ENCODE measurements at regions not wholly inside any gene's neighbourhood (a gene's known extent, or its start where the extent isn't known, plus 50 kb on each side); places are given as distances from the start of the nearest gene placed in this dataset.

DNA sequence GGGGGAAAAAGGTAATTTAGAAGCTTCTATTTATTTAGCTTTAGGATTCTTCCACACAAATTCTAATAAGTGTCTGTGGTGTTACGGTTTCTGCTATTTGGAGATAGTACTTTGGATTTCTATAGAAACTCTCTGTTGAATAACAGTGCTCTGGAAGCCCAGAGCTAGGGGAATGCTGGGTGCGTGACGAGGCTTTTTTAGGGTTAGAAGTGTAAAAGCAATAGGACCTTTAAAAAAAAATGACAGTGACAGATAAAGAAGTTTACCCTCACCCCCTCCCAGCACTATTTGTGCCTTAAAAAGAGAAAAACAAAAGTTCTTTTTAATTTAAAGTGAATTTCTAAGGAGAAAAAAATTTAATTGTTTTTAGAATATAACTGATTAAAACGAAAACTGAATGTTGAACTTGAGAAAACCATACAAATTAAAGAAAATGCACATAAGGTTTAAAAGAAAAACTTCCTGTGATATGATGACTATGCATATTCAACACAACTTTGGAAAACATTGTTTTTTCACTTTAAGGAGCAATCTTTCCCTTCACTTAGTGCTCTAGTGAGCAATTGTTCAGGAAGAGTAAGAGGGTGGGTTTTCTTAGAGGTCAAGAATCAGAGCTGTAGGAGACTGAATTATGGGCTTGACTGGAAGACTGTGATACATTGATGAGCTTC lies 89.6 kb upstream of the RIPOR2 start:
- TF ChIP-seq, protein P1, sequence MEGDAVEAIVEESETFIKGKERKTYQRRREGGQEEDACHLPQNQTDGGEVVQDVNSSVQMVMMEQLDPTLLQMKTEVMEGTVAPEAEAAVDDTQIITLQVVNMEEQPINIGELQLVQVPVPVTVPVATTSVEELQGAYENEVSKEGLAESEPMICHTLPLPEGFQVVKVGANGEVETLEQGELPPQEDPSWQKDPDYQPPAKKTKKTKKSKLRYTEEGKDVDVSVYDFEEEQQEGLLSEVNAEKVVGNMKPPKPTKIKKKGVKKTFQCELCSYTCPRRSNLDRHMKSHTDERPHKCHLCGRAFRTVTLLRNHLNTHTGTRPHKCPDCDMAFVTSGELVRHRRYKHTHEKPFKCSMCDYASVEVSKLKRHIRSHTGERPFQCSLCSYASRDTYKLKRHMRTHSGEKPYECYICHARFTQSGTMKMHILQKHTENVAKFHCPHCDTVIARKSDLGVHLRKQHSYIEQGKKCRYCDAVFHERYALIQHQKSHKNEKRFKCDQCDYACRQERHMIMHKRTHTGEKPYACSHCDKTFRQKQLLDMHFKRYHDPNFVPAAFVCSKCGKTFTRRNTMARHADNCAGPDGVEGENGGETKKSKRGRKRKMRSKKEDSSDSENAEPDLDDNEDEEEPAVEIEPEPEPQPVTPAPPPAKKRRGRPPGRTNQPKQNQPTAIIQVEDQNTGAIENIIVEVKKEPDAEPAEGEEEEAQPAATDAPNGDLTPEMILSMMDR (IDR thresholded peaks at IDR 0.05; ENCODE audit: poor library complexity): no peak
- no peak for TF ChIP-seq EZH2phosphoT487 (IDR thresholded peaks at IDR 0.05; ENCODE audit: low read depth, severe bottlenecking, unreplicated experiment)
- TF ChIP-seq EZH2 (IDR thresholded peaks at IDR 0.05; ENCODE audit: borderline replicate concordance): no peak

DNA sequence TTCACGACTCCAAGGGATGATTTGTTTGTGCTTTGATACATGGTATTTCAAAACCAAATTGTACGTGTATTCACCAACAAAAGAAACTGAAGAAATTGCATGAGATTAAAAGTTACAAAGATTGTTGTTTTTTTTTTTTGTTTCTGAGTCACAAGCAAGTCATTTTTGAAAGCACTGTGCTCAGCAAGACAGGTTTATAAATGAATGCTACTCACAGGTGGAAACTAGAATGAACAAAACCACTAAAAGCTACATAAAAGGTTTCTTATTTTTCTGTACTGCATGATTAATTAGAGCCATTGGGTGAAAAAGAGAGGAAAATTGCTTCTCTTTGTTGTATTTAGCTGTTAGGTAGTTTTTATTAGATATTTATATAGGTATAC lies 90.2 kb upstream of the RIPOR2 start:
- Histone ChIP-seq H3K36me3 (replicated peaks; ENCODE audit: insufficient read depth, low read depth) (no peaks in the 10 kb centered on the region), H3K4me3 (no peak overlapping the region), H3K27me3 (no peaks in the 10 kb centered on the region), H2AFZ (no peak overlapping the region), H4K20me1 (ENCODE audit: insufficient read depth, poor library complexity, severe bottlenecking) (no peaks in the 10 kb centered on the region), H3K9me3 (ENCODE audit: low read depth) (no peaks in the 10 kb centered on the region), H3K4me1 (ENCODE audit: insufficient read depth) (no peaks in the 10 kb centered on the region), H3K79me2 (no peaks in the 10 kb centered on the region), H3K4me2 (no peak overlapping the region), H3K9me2 (replicated peaks; ENCODE audit: insufficient read depth) (no peaks in the 10 kb centered on the region), H3K27ac (no peak overlapping the region)
- 84% methylated on average over 2 of the region's 2 CpGs for WGBS (ENCODE audit: low lambda C conversion rate, missing lambda C conversion rate)
- no peak for DNase-seq (ENCODE audit: low spot score)
- no peak for TF ChIP-seq EZH2 (IDR thresholded peaks at IDR 0.05; ENCODE audit: borderline replicate concordance)
- TF ChIP-seq, protein P1 (IDR thresholded peaks at IDR 0.05; ENCODE audit: poor library complexity): no peak
- TF ChIP-seq EZH2phosphoT487 (IDR thresholded peaks at IDR 0.05; ENCODE audit: low read depth, severe bottlenecking, unreplicated experiment): no peak

More for the DNA sequence above, 89.6 kb upstream of the RIPOR2 start:
- Histone ChIP-seq H4K20me1 (ENCODE audit: insufficient read depth, poor library complexity, severe bottlenecking) (no peaks in the 10 kb centered on the region), H3K4me2 (no peak overlapping the region), H3K4me1 (ENCODE audit: insufficient read depth) (no peaks in the 10 kb centered on the region), H3K36me3 (replicated peaks; ENCODE audit: insufficient read depth, low read depth) (no peaks in the 10 kb centered on the region), H3K27ac (no peak overlapping the region), H2AFZ (no peak overlapping the region), H3K79me2 (no peaks in the 10 kb centered on the region), H3K9me3 (ENCODE audit: low read depth) (no peaks in the 10 kb centered on the region), H3K9me2 (replicated peaks; ENCODE audit: insufficient read depth) (no peaks in the 10 kb centered on the region), H3K27me3 (no peaks in the 10 kb centered on the region), H3K4me3 (no peak overlapping the region)
- 89% methylated on average over 4 of the region's 4 CpGs for WGBS (ENCODE audit: low lambda C conversion rate, missing lambda C conversion rate)
- DNase-seq (ENCODE audit: low spot score): no peak

DNA sequence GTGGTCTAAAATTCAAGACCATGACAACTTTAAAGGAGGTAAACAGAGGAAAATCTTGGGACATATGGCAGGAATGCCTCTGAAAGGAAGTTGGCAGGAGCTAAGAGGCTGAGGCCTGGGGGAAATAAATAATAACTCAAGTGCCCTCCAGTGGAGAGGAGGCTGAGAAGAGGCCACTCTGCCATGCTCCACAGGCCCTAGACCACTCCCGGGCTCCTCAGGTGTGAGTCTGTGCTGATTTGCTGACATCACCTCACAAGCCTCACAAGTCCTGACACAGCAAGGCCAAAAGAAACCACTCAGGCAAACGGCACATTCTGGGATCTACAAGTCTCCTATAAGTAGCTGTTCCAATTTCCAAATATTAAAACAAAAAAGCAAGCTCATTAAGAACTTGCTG lies 91.0 kb upstream of the RIPOR2 start:
- TF ChIP-seq EZH2 (IDR thresholded peaks at IDR 0.05; ENCODE audit: borderline replicate concordance) (no peak), EZH2phosphoT487 (IDR thresholded peaks at IDR 0.05; ENCODE audit: low read depth, severe bottlenecking, unreplicated experiment) (no peak)
- TF ChIP-seq, protein P1 (IDR thresholded peaks at IDR 0.05; ENCODE audit: poor library complexity): no peak
- no peak overlapping the region for H2AFZ ChIP-seq
- WGBS (ENCODE audit: low lambda C conversion rate, missing lambda C conversion rate): 47% methylated on average over 2 of the region's 2 CpGs

More for the DNA sequence above, 91.0 kb upstream of the RIPOR2 start:
- Histone ChIP-seq H3K4me3 (no peak overlapping the region), H3K27me3 (no peaks in the 10 kb centered on the region), H3K4me1 (ENCODE audit: insufficient read depth) (no peaks in the 10 kb centered on the region), H3K27ac (no peak overlapping the region), H3K4me2 (no peak overlapping the region), H3K9me3 (ENCODE audit: low read depth) (no peaks in the 10 kb centered on the region), H3K36me3 (replicated peaks; ENCODE audit: insufficient read depth, low read depth) (no peaks in the 10 kb centered on the region), H3K9me2 (replicated peaks; ENCODE audit: insufficient read depth) (no peaks in the 10 kb centered on the region), H3K79me2 (no peaks in the 10 kb centered on the region), H4K20me1 (ENCODE audit: insufficient read depth, poor library complexity, severe bottlenecking) (no peaks in the 10 kb centered on the region)
- no peak for DNase-seq (ENCODE audit: low spot score)

All from hepatocyte (in vitro differentiated cells).